Activated CD8-positive, alpha-beta T cell treated with anti-CD3 and anti-CD28 coated beads, Interleukin-2, amount 10 ng/mL, durations not matched to agents 7 days and 5 days (primary cell): ENCODE measurements at regions not wholly inside any gene's neighbourhood (a gene's known extent, or its start where the extent isn't known, plus 50 kb on each side); places are given as distances from the start of the nearest gene placed in this dataset.
"Not testable (repeated sequence)": the region's sequence is repeated elsewhere in the genome, so short reads cannot be mapped to it uniquely, and the experiment has no call there.

ENCODE experiments used
- ATAC-seq: fragments of 150-1000 bp; cut with Tn5 transposase; one replicate; pipeline ENCODE4 v1.10.0; 2021; ENCODE audit warnings: moderate library complexity
- CTCF ChIA-PET: fragments of 350-600 bp; sonication (Branson Sonifier 250); formaldehyde crosslinking; loops from one replicate; lab custom pipeline; 2021; ENCODE audit warnings: antibody characterized with exemption; lab: Charles Lee
- POLR2A ChIA-PET: fragments of 350-600 bp; sonication (Branson Sonifier 250); formaldehyde crosslinking; loops from one replicate; lab custom pipeline; 2021; ENCODE audit warnings: antibody characterized with exemption; lab: Charles Lee
- DNase-seq: peaks from one replicate; pipeline ENCODE4 v3.0.0-alpha.2; 2020
- H3K27ac Mint-ChIP-seq: one replicate; pipeline ENCODE4 v1.8.0; 2021; ENCODE audit warnings: mild to moderate bottlenecking, mixed read lengths
- H3K27me3 Mint-ChIP-seq: one replicate; pipeline ENCODE4 v1.8.0; 2021; ENCODE audit warnings: low read depth, mixed read lengths
- H3K36me3 Mint-ChIP-seq: one replicate; pipeline ENCODE4 v1.8.0; 2021; ENCODE audit warnings: low read depth, mixed read lengths
- H3K4me1 Mint-ChIP-seq: one replicate; pipeline ENCODE4 v1.8.0; 2021; ENCODE audit warnings: low read depth, mixed read lengths
- H3K4me3 Mint-ChIP-seq: one replicate; pipeline ENCODE4 v1.8.0; 2021; ENCODE audit warnings: mild to moderate bottlenecking, mixed read lengths
- H3K9me3 Mint-ChIP-seq: one replicate; pipeline ENCODE4 v1.8.0; 2022; ENCODE audit warnings: mixed read lengths; ENCODE audit not compliant: insufficient read depth

GRCh38 chr6:85771455-85771854 is 128.8 kb upstream of the SYNCRIP start:
- Mint-ChIP-seq H3K36me3 (no peaks in the 10 kb centered on the region), H3K4me3 (no peak overlapping the region), H3K9me3 (no peaks in the 10 kb centered on the region), H3K4me1 (no peaks in the 10 kb centered on the region), H3K27me3 (peaks cover 10% of the 10 kb centered on the region), H3K27ac (no peak overlapping the region)
- ATAC-seq (no peak), DNase-seq (no peak)
- CTCF ChIA-PET = no interaction called here
- POLR2A ChIA-PET = no interaction called here

GRCh38 chr6:85764844-85765243 is 122.2 kb upstream of the SYNCRIP start:
- DNase-seq (no peak), ATAC-seq (no peak)
- Mint-ChIP-seq H3K4me3 (no peak overlapping the region), H3K36me3 (no peaks in the 10 kb centered on the region), H3K27ac (no peak overlapping the region), H3K4me1 (no peaks in the 10 kb centered on the region), H3K9me3 (no peaks in the 10 kb centered on the region), H3K27me3 (peaks cover 6% of the 10 kb centered on the region)
- ChIA-PET POLR2A (no interaction called here), CTCF (no interaction called here)

DNA sequence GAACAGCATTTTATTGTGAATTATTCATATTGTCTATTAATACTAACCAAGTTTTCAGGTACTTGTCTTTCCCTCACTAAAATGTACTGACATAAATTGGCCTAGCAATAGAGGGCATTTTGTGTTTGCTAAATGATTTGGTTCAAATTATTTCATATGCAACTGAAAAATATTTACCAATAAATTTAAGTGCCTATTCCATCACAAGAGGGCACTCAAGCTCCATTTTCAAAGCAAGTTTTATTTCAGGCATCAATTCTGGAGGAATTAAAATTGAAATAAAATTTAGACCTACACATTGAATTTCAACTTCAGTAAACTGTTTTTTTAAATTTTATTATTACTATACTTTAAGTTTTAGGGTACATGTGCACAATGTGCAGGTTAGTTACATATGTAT is 114.3 kb upstream of the SYNCRIP start:
- Mint-ChIP-seq H3K9me3 (no peaks in the 10 kb centered on the region), H3K4me1 (no peaks in the 10 kb centered on the region), H3K27me3 (peaks cover 18% of the 10 kb centered on the region), H3K4me3 (no peak overlapping the region), H3K27ac (no peak overlapping the region), H3K36me3 (no peaks in the 10 kb centered on the region)
- ChIA-PET CTCF (no interaction called here), POLR2A (no interaction called here)
- ATAC-seq = no peak
- DNase-seq = no peak

GRCh38 chr6:85754894-85755293 is 112.2 kb upstream of the SYNCRIP start:
- ATAC-seq (no peak), DNase-seq (no peak)
- no peaks in the 10 kb centered on the region for H3K9me3 Mint-ChIP-seq
- POLR2A ChIA-PET = no interaction called here
- CTCF ChIA-PET = no interaction called here
- H3K27me3 Mint-ChIP-seq = peaks cover 20% of the 10 kb centered on the region
- H3K4me3 Mint-ChIP-seq = no peak overlapping the region
- H3K27ac Mint-ChIP-seq = no peak overlapping the region
- no peaks in the 10 kb centered on the region for H3K36me3 Mint-ChIP-seq
- H3K4me1 Mint-ChIP-seq = no peaks in the 10 kb centered on the region

- ATAC-seq (no peak), DNase-seq (no peak)
- Mint-ChIP-seq H3K9me3 (no peaks in the 10 kb centered on the region), H3K36me3 (no peaks in the 10 kb centered on the region), H3K4me3 (no peak overlapping the region), H3K4me1 (no peaks in the 10 kb centered on the region), H3K27ac (no peak overlapping the region), H3K27me3 (peaks cover 24% of the 10 kb centered on the region)
- ChIA-PET POLR2A (no interaction called here), CTCF (no interaction called here)
Observed at GRCh38 chr6:85752602-85753001, 109.9 kb upstream of the SYNCRIP start.

DNA sequence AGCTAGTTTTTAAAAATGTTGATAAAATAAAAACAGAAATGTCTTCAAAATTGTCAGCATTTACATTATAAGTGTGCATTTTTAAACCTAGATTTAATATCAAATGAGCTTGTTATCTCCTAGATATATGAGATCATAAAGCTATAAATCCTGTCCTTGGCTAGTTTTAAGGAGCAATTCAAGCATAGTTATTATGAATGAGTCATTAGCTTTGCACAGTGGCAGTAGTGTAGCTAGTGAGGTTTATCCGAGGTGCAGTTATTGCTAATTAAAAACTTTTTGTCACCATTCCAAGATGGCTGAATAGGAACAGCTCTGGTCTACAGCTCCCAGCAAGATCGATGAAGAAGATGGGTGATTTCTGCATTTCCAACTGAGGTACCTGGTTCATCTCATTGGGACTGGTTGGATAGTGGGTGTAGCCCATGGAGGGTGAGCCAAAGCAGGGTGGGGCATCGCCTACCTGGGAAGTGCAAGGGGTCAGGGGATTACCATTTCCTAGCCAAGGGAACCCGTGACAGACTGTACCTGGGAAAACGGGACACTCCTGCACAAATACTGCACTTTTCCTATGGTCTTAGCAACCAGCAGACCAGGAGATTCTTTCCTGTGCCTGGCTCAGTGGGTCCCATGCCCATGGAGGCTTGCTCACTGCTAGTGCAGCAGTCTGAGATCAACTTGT is 108.8 kb upstream of the SYNCRIP start:
- DNase-seq = no peak
- no peak overlapping the region for H3K27ac Mint-ChIP-seq
- no peak overlapping the region for H3K4me3 Mint-ChIP-seq
- CTCF ChIA-PET = no interaction called here
- H3K27me3 Mint-ChIP-seq = peaks cover 24% of the 10 kb centered on the region
- no peaks in the 10 kb centered on the region for H3K36me3 Mint-ChIP-seq
- H3K4me1 Mint-ChIP-seq = no peaks in the 10 kb centered on the region
- ATAC-seq = no peak
- H3K9me3 Mint-ChIP-seq = no peaks in the 10 kb centered on the region
- POLR2A ChIA-PET = interaction anchor here (1.1 kb wide), 1 partner anchor 109 kb away, joined by 4 read pairs; the partner anchor contains the start of gene SYNCRIP

GRCh38 chr6:85750146-85750545 is 107.5 kb upstream of the SYNCRIP start:
- H3K27ac Mint-ChIP-seq, ATAC-seq, DNase-seq, CTCF ChIA-PET, H3K9me3 Mint-ChIP-seq, H3K36me3 Mint-ChIP-seq, H3K4me1 Mint-ChIP-seq, H3K4me3 Mint-ChIP-seq: not testable (repeated sequence)
- POLR2A ChIA-PET = interaction anchor here (1.1 to 1.3 kb wide), 2 partner anchors 71 to 108 kb away, joined by 4 read pairs; partner anchors contain the start of gene SYNCRIP
- H3K27me3 Mint-ChIP-seq = peaks cover 24% of the 10 kb centered on the region

- Mint-ChIP-seq H3K4me1 (no peaks in the 10 kb centered on the region), H3K36me3 (no peaks in the 10 kb centered on the region), H3K27me3 (peaks cover 17% of the 10 kb centered on the region), H3K27ac (no peak overlapping the region), H3K9me3 (no peaks in the 10 kb centered on the region), H3K4me3 (no peak overlapping the region)
- ChIA-PET POLR2A (no interaction called here), CTCF (no interaction called here)
- ATAC-seq (no peak), DNase-seq (no peak)
Observed at GRCh38 chr6:85749236-85749635, 106.5 kb upstream of the SYNCRIP start.

GRCh38 chr6:85747666-85748065 is 105.0 kb upstream of the SYNCRIP start:
- H3K4me1 Mint-ChIP-seq = no peaks in the 10 kb centered on the region
- peaks cover 7% of the 10 kb centered on the region for H3K27me3 Mint-ChIP-seq
- no peak overlapping the region for H3K27ac Mint-ChIP-seq
- no peak for DNase-seq
- CTCF ChIA-PET = interaction anchor here (0.9 kb wide), 1 partner anchor 17 kb away, joined by 3 read pairs; no protein-coding TSS in a partner anchor
- no peak overlapping the region for H3K4me3 Mint-ChIP-seq
- POLR2A ChIA-PET = no interaction called here
- no peaks in the 10 kb centered on the region for H3K9me3 Mint-ChIP-seq
- no peak for ATAC-seq
- H3K36me3 Mint-ChIP-seq = no peaks in the 10 kb centered on the region

GRCh38 chr6:85747093-85747492 is 104.4 kb upstream of the SYNCRIP start:
- Mint-ChIP-seq H3K36me3 (no peaks in the 10 kb centered on the region), H3K4me1 (no peaks in the 10 kb centered on the region), H3K9me3 (no peaks in the 10 kb centered on the region), H3K27me3 (peaks cover 6% of the 10 kb centered on the region), H3K27ac (no peak overlapping the region), H3K4me3 (no peak overlapping the region)
- no peak for ATAC-seq
- no peak for DNase-seq
- POLR2A ChIA-PET = no interaction called here
- CTCF ChIA-PET = interaction anchor here (0.9 kb wide), 1 partner anchor 16 kb away, joined by 3 read pairs; no protein-coding TSS in a partner anchor

DNA sequence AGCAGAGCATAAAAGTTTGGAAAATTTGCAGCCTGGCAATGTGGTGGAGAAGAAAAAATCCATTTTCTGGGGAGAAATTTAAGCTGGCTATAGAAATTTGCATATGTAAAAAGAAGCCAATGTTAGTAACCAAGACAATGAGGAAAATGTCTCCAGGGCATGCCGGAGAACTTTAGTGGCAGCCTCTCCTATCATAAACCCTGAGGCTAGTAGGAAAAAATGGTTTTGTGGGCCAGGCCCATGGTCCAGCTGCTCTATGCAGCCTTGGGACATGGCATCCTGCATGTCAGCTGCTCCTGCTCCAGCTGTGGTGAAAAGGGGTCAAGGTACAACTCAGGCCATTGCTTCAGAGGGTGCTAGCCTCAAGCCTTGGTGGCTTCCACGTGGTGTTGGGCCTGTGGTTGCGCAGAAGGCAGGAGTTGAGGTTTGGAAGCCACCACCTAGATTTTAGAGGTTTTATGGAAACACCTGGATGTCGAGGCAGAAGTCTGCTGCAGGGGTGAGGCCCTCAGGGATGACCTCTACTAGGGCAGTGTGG is 101.8 kb upstream of the SYNCRIP start:
- Mint-ChIP-seq H3K27ac (no peak overlapping the region), H3K36me3 (no peaks in the 10 kb centered on the region), H3K4me1 (no peaks in the 10 kb centered on the region), H3K4me3 (no peak overlapping the region), H3K9me3 (no peaks in the 10 kb centered on the region), H3K27me3 (peaks cover 7% of the 10 kb centered on the region)
- DNase-seq = no peak
- ChIA-PET POLR2A (no interaction called here), CTCF (no interaction called here)
- no peak for ATAC-seq

- Mint-ChIP-seq H3K9me3 (peaks cover 8% of the 10 kb centered on the region), H3K4me3 (no peak overlapping the region), H3K27me3 (peaks cover 2% of the 10 kb centered on the region), H3K27ac (no peak overlapping the region), H3K36me3 (no peaks in the 10 kb centered on the region), H3K4me1 (no peaks in the 10 kb centered on the region)
- no peak for ATAC-seq
- CTCF ChIA-PET = no interaction called here
- POLR2A ChIA-PET = interaction anchor here (0.5 kb wide), 1 partner anchor 140 kb away, joined by 3 read pairs; no protein-coding TSS in a partner anchor
- DNase-seq = no peak
Observed at GRCh38 chr6:85726206-85726605, 83.5 kb upstream of the SYNCRIP start.
